ENCODE measurements at regions not wholly inside any gene's neighbourhood (a gene's known extent, or its start where the extent isn't known, plus 50 kb on each side); places are given as distances from the start of the nearest gene placed in this dataset.

- Histone ChIP-seq H3K9me3 (ENCODE audit: control extremely low read depth in 1 of 3, control insufficient read depth in 2 of 3, insufficient read depth in 1 of 3, low read length in 2 of 3) (peaks cover 0 to 3% (median 1%) of the 10 kb centered on the region in 3 donors), H3K4me1 (ENCODE audit: control insufficient read depth in 2 of 2, insufficient read depth in 2 of 2, low read length in 2 of 2) (no peaks in the 10 kb centered on the region), H3K27me3 (replicated peaks in 1 of 4; ENCODE audit: control extremely low read depth in 1 of 4, control insufficient read depth in 3 of 4, insufficient read depth in 4 of 4, low read length in 3 of 4) (no peaks in the 10 kb centered on the region), H3K4me3 (ENCODE audit: control extremely low read depth in 1 of 5, extremely low read depth in 1 of 5, insufficient read depth in 1 of 5, low read depth in 2 of 5, low read length in 4 of 5) (no peak overlapping the region), H3K9ac (ENCODE audit: low read length) (no peak overlapping the region), H3K79me2 (ENCODE audit: control insufficient read depth, insufficient read depth, low read length) (no peaks in the 10 kb centered on the region), H3K27ac (ENCODE audit: low read length in 2 of 2) (no peak overlapping the region), H3K36me3 (replicated peaks in 1 of 2; ENCODE audit: control extremely low read depth in 1 of 2, control insufficient read depth in 1 of 2, extremely low read depth in 1 of 2, insufficient read depth in 2 of 2, low read length in 1 of 2) (no peaks in the 10 kb centered on the region), H4K20me1 (ENCODE audit: control insufficient read depth, insufficient read depth, low read length, poor library complexity, severe bottlenecking) (no peaks in the 10 kb centered on the region), H3K4me2 (replicated peaks; ENCODE audit: low read depth, low read length, poor library complexity, severe bottlenecking) (no peak overlapping the region), H2AFZ (ENCODE audit: insufficient read depth, low read depth, low read length, poor library complexity, severe bottlenecking) (no peak overlapping the region)
- ATAC-seq (ENCODE audit: low read depth), result no peak
- no peaks in the 10 kb centered on the region for H3K27me3 Mint-ChIP-seq
- H3K9me3 Mint-ChIP-seq (ENCODE audit: insufficient read depth), result peaks cover 3% of the 10 kb centered on the region
- H3K4me1 Mint-ChIP-seq, result no peaks in the 10 kb centered on the region
- WGBS (ENCODE audit: insufficient coverage), result no CpG with 5 or more reads among the region's 3 CpGs
- H3K4me3 Mint-ChIP-seq, result no peak overlapping the region
- no peak for DNase-seq
- intact Hi-C loops (cut with micrococcal nuclease), result no loop called here
- ChIA-PET CTCF (no interaction called here), POLR2A (no interaction called here)
- TF ChIP-seq EZH2 (IDR thresholded peaks at IDR 0.05; ENCODE audit: borderline replicate concordance, insufficient read depth, low read depth, low read length, poor library complexity, severe bottlenecking) (no peak), CTCF (IDR thresholded peaks at IDR 0.05) (no peak)
- no peak overlapping the region for H3K27ac Mint-ChIP-seq
Measured at GRCh38 chr10:35835545-35835944, 193.4 kb upstream of the FZD8 start.

- H3K4me3 Mint-ChIP-seq, result no peak overlapping the region
- Histone ChIP-seq H3K9me3 (ENCODE audit: control extremely low read depth in 1 of 3, control insufficient read depth in 2 of 3, insufficient read depth in 1 of 3, low read length in 2 of 3) (peaks cover 0 to 3% (median 0%) of the 10 kb centered on the region in 3 donors), H3K9ac (ENCODE audit: low read length) (no peak overlapping the region), H2AFZ (ENCODE audit: insufficient read depth, low read depth, low read length, poor library complexity, severe bottlenecking) (no peak overlapping the region), H3K36me3 (replicated peaks in 1 of 2; ENCODE audit: control extremely low read depth in 1 of 2, control insufficient read depth in 1 of 2, extremely low read depth in 1 of 2, insufficient read depth in 2 of 2, low read length in 1 of 2) (no peaks in the 10 kb centered on the region), H3K27me3 (replicated peaks in 1 of 4; ENCODE audit: control extremely low read depth in 1 of 4, control insufficient read depth in 3 of 4, insufficient read depth in 4 of 4, low read length in 3 of 4) (no peaks in the 10 kb centered on the region), H3K79me2 (ENCODE audit: control insufficient read depth, insufficient read depth, low read length) (no peaks in the 10 kb centered on the region), H3K4me1 (ENCODE audit: control insufficient read depth in 2 of 2, insufficient read depth in 2 of 2, low read length in 2 of 2) (no peaks in the 10 kb centered on the region), H3K27ac (ENCODE audit: low read length in 2 of 2) (no peak overlapping the region), H4K20me1 (ENCODE audit: control insufficient read depth, insufficient read depth, low read length, poor library complexity, severe bottlenecking) (no peaks in the 10 kb centered on the region), H3K4me2 (replicated peaks; ENCODE audit: low read depth, low read length, poor library complexity, severe bottlenecking) (no peak overlapping the region), H3K4me3 (ENCODE audit: control extremely low read depth in 1 of 5, extremely low read depth in 1 of 5, insufficient read depth in 1 of 5, low read depth in 2 of 5, low read length in 4 of 5) (no peak overlapping the region)
- ATAC-seq (ENCODE audit: low read depth) (no peak), DNase-seq (no peak)
- no peaks in the 10 kb centered on the region for H3K4me1 Mint-ChIP-seq
- H3K27ac Mint-ChIP-seq, result no peak overlapping the region
- intact Hi-C loops (cut with micrococcal nuclease), result no loop called here
- 95% methylated on average over 8 of the region's 10 CpGs for WGBS (ENCODE audit: insufficient coverage)
- CTCF ChIA-PET, result no interaction called here
- H3K27me3 Mint-ChIP-seq, result no peaks in the 10 kb centered on the region
- peaks cover 3% of the 10 kb centered on the region for H3K9me3 Mint-ChIP-seq (ENCODE audit: insufficient read depth)
- POLR2A ChIA-PET, result no interaction called here
- TF ChIP-seq EZH2 (IDR thresholded peaks at IDR 0.05; ENCODE audit: borderline replicate concordance, insufficient read depth, low read depth, low read length, poor library complexity, severe bottlenecking), result no peak
- TF ChIP-seq CTCF (IDR thresholded peaks at IDR 0.05), result no peak
Measured at GRCh38 chr10:35834877-35835494, 192.9 kb upstream of the FZD8 start.

Measured in B cell (primary cell).